ENCODE measurements at regions not wholly inside any gene's neighbourhood (a gene's known extent, or its start where the extent isn't known, plus 50 kb on each side); places are given as distances from the start of the nearest gene placed in this dataset.

- DNase-seq (ENCODE audit: low read depth), result no peak
- no peak for TF ChIP-seq CTCF (conservative IDR thresholded peaks at IDR 0.05; ENCODE audit: control insufficient read depth, insufficient read depth, low read depth, low read length)
- no peak overlapping the region for H3K4me3 ChIP-seq (ENCODE audit: control insufficient read depth, low read depth, low read length)
These were observed 918.1 kb upstream of the CDH8 start for GRCh38 chr16:62954144-62955032.

GRCh38 chr16:62950351-62950750, 914.1 kb upstream of the CDH8 start:
- DNase-seq (ENCODE audit: low read depth), result no peak
- TF ChIP-seq CTCF (conservative IDR thresholded peaks at IDR 0.05; ENCODE audit: control insufficient read depth, insufficient read depth, low read depth, low read length), result no peak
- H3K4me3 ChIP-seq (ENCODE audit: control insufficient read depth, low read depth, low read length), result no peak overlapping the region

GRCh38 chr16:62940569-62940968, 904.3 kb upstream of the CDH8 start:
- DNase-seq (ENCODE audit: low read depth), result no peak
- H3K4me3 ChIP-seq (ENCODE audit: control insufficient read depth, low read depth, low read length), result no peak overlapping the region
- TF ChIP-seq CTCF (conservative IDR thresholded peaks at IDR 0.05; ENCODE audit: control insufficient read depth, insufficient read depth, low read depth, low read length), result no peak

- no peak for TF ChIP-seq CTCF (conservative IDR thresholded peaks at IDR 0.05; ENCODE audit: control insufficient read depth, insufficient read depth, low read depth, low read length)
- no peak for DNase-seq (ENCODE audit: low read depth)
- no peak overlapping the region for H3K4me3 ChIP-seq (ENCODE audit: control insufficient read depth, low read depth, low read length)
These were observed 903.4 kb upstream of the CDH8 start for GRCh38 chr16:62939687-62940086.

- H3K4me3 ChIP-seq (ENCODE audit: control insufficient read depth, low read depth, low read length), result no peak overlapping the region
- TF ChIP-seq CTCF (conservative IDR thresholded peaks at IDR 0.05; ENCODE audit: control insufficient read depth, insufficient read depth, low read depth, low read length), result no peak
- DNase-seq (ENCODE audit: low read depth), result no peak
These were observed 897.7 kb upstream of the CDH8 start for GRCh38 chr16:62933929-62934328.

GRCh38 chr16:62929593-62929992, 893.4 kb upstream of the CDH8 start:
- H3K4me3 ChIP-seq (ENCODE audit: control insufficient read depth, low read depth, low read length), result no peak overlapping the region
- TF ChIP-seq CTCF (conservative IDR thresholded peaks at IDR 0.05; ENCODE audit: control insufficient read depth, insufficient read depth, low read depth, low read length), result no peak
- no peak for DNase-seq (ENCODE audit: low read depth)
